A673 (cell line): ENCODE measurements at regions not wholly inside any gene's neighbourhood (a gene's known extent, or its start where the extent isn't known, plus 50 kb on each side); places are given as distances from the start of the nearest gene placed in this dataset.

Source experiments
- CTCF ChIP-seq: fragments of 300-800, 200-600 bp; sonication (generic); conservative IDR thresholded peaks from 2 replicates; pipeline ENCODE4 v1.5.1; 2017; ENCODE audit warnings: low read depth, mild to moderate bottlenecking, antibody characterized with exemption, low read length, moderate library complexity, mixed read lengths
- EZH2 ChIP-seq: fragments of 200-600 bp; sonication (generic); IDR thresholded peaks from 2 replicates; pipeline ENCODE4 v1.6.1; 2017; ENCODE audit warnings: borderline replicate concordance, low read depth, mild to moderate bottlenecking, mixed read lengths, antibody characterized with exemption, low read length; ENCODE audit not compliant: poor library complexity, severe bottlenecking

DNA sequence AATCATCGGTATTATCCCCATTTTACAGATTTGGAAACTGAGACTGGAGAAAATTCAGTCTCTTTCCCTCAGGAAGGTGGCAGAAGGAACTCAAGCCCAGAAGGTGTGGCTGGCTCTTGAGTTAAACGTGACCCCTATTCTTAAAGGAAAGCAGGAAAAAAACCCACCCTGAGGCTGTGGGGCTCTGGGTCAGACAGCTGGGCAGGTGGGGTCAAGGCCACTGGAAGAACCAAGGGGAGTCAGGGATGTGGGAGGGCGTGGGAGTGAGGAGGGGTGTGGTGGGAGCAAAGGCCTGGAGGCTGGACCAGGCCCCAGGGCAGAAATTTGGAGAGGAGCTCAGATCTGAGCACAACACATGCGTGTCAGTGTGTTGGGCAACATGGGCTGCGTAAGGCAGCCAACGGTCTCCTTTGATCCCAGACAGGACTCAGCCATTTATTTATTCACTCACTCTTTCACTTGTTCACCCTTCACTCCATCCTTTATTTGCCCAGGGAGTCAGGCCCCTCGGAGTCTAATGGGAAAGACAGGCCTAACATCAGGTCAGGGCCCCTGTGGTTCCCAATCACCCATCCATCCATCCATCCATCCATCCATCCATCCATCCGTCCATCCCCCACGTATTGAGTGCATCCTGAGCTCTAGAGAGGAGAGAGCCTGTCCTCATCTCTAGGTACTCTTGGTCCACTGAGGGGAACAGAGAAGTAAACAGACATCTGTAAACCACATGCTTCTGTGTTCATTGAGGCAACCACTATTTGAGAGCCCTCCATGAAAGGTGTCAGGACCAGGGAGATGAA lies 165.0 kb downstream of the VEGFA start:
- TF ChIP-seq CTCF (no peak), EZH2 (no peak)
